SK-N-SH treated with all-trans-retinoic acid at 6 μM for 48 hours (cell line): ENCODE measurements at regions not wholly inside any gene's neighbourhood (a gene's known extent, or its start where the extent isn't known, plus 50 kb on each side); places are given as distances from the start of the nearest gene placed in this dataset.

Source experiments
- ATAC-seq: fragments of 200-7000 bp; cut with Tn5 transposase; 3 replicates; pipeline ENCODE4 v1.9.1; 2020; ENCODE audit warnings: mild to moderate bottlenecking, moderate library complexity
- BACH2 ChIP-seq: fragments of 250-450 bp; sonication (Bioruptor Pico); IDR thresholded peaks from 2 replicates; pipeline ENCODE4 v1.9.0; 2021; ENCODE audit warnings: mild to moderate bottlenecking, borderline replicate concordance
- CSDC2 ChIP-seq: fragments of 250-450 bp; sonication (Bioruptor Pico); IDR thresholded peaks from 2 replicates; pipeline ENCODE4 v1.5.0; 2020; ENCODE audit warnings: mild to moderate bottlenecking, moderate library complexity
- ESRRG ChIP-seq: fragments of 250-450 bp; sonication (Bioruptor Pico); IDR thresholded peaks from 2 replicates; pipeline ENCODE4 v1.6.1; 2021; ENCODE audit warnings: mild to moderate bottlenecking
- GLIS3 ChIP-seq: fragments of 250-450 bp; sonication (Bioruptor Pico); IDR thresholded peaks from 2 replicates; pipeline ENCODE4 v1.5.0; 2020; ENCODE audit warnings: mild to moderate bottlenecking, moderate library complexity
- ISL1 ChIP-seq: fragments of 250-450 bp; sonication (Bioruptor Pico); IDR thresholded peaks from 2 replicates; pipeline ENCODE4 v2.1.2; 2022; ENCODE audit warnings: mild to moderate bottlenecking, moderate library complexity
- OSR1 ChIP-seq: fragments of 250-450 bp; sonication (Bioruptor Pico); IDR thresholded peaks from 2 replicates; pipeline ENCODE4 v1.8.0; 2022; ENCODE audit warnings: moderate library complexity, mild to moderate bottlenecking, inconsistent platforms
- TCF4 ChIP-seq: fragments of 250-450 bp; sonication (Bioruptor Pico); IDR thresholded peaks from 2 replicates; pipeline ENCODE4 v1.8.0; 2021; ENCODE audit warnings: mild to moderate bottlenecking, moderate library complexity, borderline replicate concordance
- TOX ChIP-seq: fragments of 250-450 bp; sonication (Bioruptor Pico); IDR thresholded peaks from 2 replicates; pipeline ENCODE4 v1.8.0; 2021; ENCODE audit warnings: mild to moderate bottlenecking, moderate library complexity, borderline replicate concordance
- ZC3H10 ChIP-seq: fragments of 250-450 bp; sonication (Bioruptor Pico); IDR thresholded peaks from 2 replicates; pipeline ENCODE4 v1.5.1; 2021; ENCODE audit warnings: mild to moderate bottlenecking, moderate library complexity
- ZFP3 ChIP-seq: fragments of 250-450 bp; sonication (Bioruptor Pico); IDR thresholded peaks from 2 replicates; pipeline ENCODE4 v1.5.0; 2020; ENCODE audit warnings: mild to moderate bottlenecking, moderate library complexity
- ZFP30 ChIP-seq: fragments of 450-650 bp; formaldehyde crosslinking; IDR thresholded peaks from 2 replicates; pipeline ENCODE4 v1.5.0; 2022; ENCODE audit warnings: mild to moderate bottlenecking, moderate library complexity
- ZNF565 ChIP-seq: fragments of 450-650 bp; formaldehyde crosslinking; conservative IDR thresholded peaks from 2 replicates; pipeline ENCODE4 v1.5.0; 2020; ENCODE audit warnings: low read depth, mild to moderate bottlenecking, moderate library complexity
- ZNF70 ChIP-seq: fragments of 450-650 bp; formaldehyde crosslinking; IDR thresholded peaks from 2 replicates; pipeline ENCODE4 v1.5.0; 2020; ENCODE audit warnings: mild to moderate bottlenecking, moderate library complexity
- ZNF8 ChIP-seq: fragments of 450-650 bp; formaldehyde crosslinking; IDR thresholded peaks from 2 replicates; pipeline ENCODE4 v1.5.0; 2020; ENCODE audit warnings: mild to moderate bottlenecking, moderate library complexity
- TF ChIP-seq, protein P1 (sequence below): fragments of 250-450 bp; sonication (Bioruptor Pico); IDR thresholded peaks from 2 replicates; pipeline ENCODE4 v1.5.0; 2020; ENCODE audit warnings: mild to moderate bottlenecking, moderate library complexity
- TF ChIP-seq, protein P2 (sequence below): fragments of 250-450 bp; sonication (Bioruptor Pico); IDR thresholded peaks from 2 replicates; pipeline ENCODE4 v1.5.1; 2020; ENCODE audit warnings: low read depth, mild to moderate bottlenecking, moderate library complexity
- TF ChIP-seq, protein P3 (sequence below): fragments of 250-450 bp; sonication (Bioruptor Pico); IDR thresholded peaks from 2 replicates; pipeline ENCODE4 v1.5.1; 2021; ENCODE audit warnings: mild to moderate bottlenecking, moderate library complexity
- TF ChIP-seq, protein P4 (sequence below): fragments of 250-450 bp; sonication (Bioruptor Pico); IDR thresholded peaks from 2 replicates; pipeline ENCODE4 v1.8.0; 2020; ENCODE audit warnings: mild to moderate bottlenecking, moderate library complexity, borderline replicate concordance
- TF ChIP-seq, protein P5 (sequence below): fragments of 250-450 bp; sonication (Bioruptor Pico); IDR thresholded peaks from 2 replicates; pipeline ENCODE4 v1.8.0; 2021; ENCODE audit warnings: low read depth, mild to moderate bottlenecking, moderate library complexity, borderline replicate concordance

DNA sequence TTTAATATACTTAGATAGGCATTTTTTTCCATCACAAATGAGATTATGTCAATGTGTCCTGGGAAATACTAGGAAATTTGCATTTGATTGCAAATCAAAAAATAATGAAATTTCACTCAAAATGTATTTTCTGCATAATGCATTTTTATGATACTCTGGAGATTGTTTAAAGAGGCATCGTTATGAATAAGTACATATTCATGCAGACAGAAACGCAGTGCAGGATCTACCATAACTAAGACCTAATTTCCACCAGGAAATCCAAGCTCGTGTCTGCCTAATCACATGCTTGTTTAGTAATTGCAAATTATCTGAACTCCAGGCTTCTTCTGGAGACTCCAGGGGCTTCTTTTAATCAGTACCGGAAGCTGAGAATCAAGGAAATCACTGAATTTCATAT lies 163.5 kb upstream of the MXRA5 start:
- no peak for ATAC-seq
- TF ChIP-seq, protein P1, sequence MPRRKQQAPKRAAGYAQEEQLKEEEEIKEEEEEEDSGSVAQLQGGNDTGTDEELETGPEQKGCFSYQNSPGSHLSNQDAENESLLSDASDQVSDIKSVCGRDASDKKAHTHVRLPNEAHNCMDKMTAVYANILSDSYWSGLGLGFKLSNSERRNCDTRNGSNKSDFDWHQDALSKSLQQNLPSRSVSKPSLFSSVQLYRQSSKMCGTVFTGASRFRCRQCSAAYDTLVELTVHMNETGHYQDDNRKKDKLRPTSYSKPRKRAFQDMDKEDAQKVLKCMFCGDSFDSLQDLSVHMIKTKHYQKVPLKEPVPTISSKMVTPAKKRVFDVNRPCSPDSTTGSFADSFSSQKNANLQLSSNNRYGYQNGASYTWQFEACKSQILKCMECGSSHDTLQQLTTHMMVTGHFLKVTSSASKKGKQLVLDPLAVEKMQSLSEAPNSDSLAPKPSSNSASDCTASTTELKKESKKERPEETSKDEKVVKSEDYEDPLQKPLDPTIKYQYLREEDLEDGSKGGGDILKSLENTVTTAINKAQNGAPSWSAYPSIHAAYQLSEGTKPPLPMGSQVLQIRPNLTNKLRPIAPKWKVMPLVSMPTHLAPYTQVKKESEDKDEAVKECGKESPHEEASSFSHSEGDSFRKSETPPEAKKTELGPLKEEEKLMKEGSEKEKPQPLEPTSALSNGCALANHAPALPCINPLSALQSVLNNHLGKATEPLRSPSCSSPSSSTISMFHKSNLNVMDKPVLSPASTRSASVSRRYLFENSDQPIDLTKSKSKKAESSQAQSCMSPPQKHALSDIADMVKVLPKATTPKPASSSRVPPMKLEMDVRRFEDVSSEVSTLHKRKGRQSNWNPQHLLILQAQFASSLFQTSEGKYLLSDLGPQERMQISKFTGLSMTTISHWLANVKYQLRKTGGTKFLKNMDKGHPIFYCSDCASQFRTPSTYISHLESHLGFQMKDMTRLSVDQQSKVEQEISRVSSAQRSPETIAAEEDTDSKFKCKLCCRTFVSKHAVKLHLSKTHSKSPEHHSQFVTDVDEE = no peak
- TF ChIP-seq, protein P2, sequence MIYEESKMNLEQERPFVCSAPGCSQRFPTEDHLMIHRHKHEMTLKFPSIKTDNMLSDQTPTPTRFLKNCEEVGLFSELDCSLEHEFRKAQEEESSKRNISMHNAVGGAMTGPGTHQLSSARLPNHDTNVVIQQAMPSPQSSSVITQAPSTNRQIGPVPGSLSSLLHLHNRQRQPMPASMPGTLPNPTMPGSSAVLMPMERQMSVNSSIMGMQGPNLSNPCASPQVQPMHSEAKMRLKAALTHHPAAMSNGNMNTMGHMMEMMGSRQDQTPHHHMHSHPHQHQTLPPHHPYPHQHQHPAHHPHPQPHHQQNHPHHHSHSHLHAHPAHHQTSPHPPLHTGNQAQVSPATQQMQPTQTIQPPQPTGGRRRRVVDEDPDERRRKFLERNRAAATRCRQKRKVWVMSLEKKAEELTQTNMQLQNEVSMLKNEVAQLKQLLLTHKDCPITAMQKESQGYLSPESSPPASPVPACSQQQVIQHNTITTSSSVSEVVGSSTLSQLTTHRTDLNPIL (CRISPR knock-in tag) = no peak
- no peak for TF ChIP-seq ISL1
- TF ChIP-seq, protein P3, sequence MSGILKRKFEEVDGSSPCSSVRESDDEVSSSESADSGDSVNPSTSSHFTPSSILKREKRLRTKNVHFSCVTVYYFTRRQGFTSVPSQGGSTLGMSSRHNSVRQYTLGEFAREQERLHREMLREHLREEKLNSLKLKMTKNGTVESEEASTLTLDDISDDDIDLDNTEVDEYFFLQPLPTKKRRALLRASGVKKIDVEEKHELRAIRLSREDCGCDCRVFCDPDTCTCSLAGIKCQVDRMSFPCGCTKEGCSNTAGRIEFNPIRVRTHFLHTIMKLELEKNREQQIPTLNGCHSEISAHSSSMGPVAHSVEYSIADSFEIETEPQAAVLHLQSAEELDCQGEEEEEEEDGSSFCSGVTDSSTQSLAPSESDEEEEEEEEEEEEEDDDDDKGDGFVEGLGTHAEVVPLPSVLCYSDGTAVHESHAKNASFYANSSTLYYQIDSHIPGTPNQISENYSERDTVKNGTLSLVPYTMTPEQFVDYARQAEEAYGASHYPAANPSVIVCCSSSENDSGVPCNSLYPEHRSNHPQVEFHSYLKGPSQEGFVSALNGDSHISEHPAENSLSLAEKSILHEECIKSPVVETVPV (CRISPR knock-in tag) = no peak
- no peak for TF ChIP-seq GLIS3
- no peak for TF ChIP-seq ZNF8 (CRISPR knock-in tag)
- TF ChIP-seq ZFP30 = no peak
- TF ChIP-seq, protein P4, sequence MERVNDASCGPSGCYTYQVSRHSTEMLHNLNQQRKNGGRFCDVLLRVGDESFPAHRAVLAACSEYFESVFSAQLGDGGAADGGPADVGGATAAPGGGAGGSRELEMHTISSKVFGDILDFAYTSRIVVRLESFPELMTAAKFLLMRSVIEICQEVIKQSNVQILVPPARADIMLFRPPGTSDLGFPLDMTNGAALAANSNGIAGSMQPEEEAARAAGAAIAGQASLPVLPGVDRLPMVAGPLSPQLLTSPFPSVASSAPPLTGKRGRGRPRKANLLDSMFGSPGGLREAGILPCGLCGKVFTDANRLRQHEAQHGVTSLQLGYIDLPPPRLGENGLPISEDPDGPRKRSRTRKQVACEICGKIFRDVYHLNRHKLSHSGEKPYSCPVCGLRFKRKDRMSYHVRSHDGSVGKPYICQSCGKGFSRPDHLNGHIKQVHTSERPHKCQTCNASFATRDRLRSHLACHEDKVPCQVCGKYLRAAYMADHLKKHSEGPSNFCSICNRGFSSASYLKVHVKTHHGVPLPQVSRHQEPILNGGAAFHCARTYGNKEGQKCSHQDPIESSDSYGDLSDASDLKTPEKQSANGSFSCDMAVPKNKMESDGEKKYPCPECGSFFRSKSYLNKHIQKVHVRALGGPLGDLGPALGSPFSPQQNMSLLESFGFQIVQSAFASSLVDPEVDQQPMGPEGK (CRISPR knock-in tag) = no peak
- TF ChIP-seq, protein P5, sequence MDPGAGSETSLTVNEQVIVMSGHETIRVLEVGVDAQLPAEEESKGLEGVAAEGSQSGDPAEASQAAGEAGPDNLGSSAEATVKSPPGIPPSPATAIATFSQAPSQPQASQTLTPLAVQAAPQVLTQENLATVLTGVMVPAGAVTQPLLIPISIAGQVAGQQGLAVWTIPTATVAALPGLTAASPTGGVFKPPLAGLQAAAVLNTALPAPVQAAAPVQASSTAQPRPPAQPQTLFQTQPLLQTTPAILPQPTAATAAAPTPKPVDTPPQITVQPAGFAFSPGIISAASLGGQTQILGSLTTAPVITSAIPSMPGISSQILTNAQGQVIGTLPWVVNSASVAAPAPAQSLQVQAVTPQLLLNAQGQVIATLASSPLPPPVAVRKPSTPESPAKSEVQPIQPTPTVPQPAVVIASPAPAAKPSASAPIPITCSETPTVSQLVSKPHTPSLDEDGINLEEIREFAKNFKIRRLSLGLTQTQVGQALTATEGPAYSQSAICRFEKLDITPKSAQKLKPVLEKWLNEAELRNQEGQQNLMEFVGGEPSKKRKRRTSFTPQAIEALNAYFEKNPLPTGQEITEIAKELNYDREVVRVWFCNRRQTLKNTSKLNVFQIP (CRISPR knock-in tag) = no peak
- no peak for TF ChIP-seq CSDC2 (CRISPR knock-in tag)
- no peak for TF ChIP-seq ZFP3 (CRISPR knock-in tag)

DNA sequence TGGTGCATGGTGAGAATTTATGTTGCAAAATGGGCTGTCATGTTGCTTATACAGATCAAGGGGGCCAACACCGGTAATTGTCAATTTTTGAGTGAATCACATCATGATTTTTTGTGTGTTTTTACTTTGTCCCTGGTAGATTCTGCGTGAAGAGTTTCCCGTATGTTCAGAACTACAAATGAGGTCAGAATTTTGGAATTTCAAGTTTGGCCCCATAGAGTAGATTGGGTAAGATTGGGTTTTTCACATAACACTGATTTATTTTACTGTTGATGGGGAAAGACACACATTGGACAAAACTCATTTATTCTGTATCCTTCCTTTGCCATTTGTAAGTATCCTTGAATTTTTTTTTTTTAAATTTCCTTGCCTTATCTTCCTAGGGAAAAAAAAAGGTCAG lies 158.5 kb upstream of the MXRA5 start:
- ATAC-seq = no peak

More for the DNA sequence above, 158.5 kb upstream of the MXRA5 start:
- TF ChIP-seq ESRRG (CRISPR knock-in tag) (no peak), ZFP3 (CRISPR knock-in tag) (no peak), TOX (no peak), ZFP30 (no peak), CSDC2 (CRISPR knock-in tag) (no peak), BACH2 (CRISPR knock-in tag) (no peak), GLIS3 (no peak), ZNF565 (no peak), TCF4 (CRISPR knock-in tag) (no peak), ISL1 (no peak), ZC3H10 (CRISPR knock-in tag) (no peak), ZNF70 (CRISPR knock-in tag) (no peak), OSR1 (CRISPR knock-in tag) (no peak)
- TF ChIP-seq, protein P4 (CRISPR knock-in tag) = no peak
- TF ChIP-seq, protein P2 (CRISPR knock-in tag) = no peak
- TF ChIP-seq, protein P1 = no peak
